Mesothelial cell of epicardium (in vitro differentiated cells): ENCODE measurements at regions not wholly inside any gene's neighbourhood (a gene's known extent, or its start where the extent isn't known, plus 50 kb on each side); places are given as distances from the start of the nearest gene placed in this dataset.

ENCODE experiments used
- DNase-seq, 2 experiments: peaks; one replicate each; pipeline ENCODE4 v3.0.0; 2021; ENCODE audit warnings: low spot score in 2 of 2; ENCODE audit not compliant: unreplicated experiment in 2 of 2
- H3K27ac Mint-ChIP-seq: 2 replicates; pipeline ENCODE4 v1.8.0; 2021; ENCODE audit warnings: mixed read lengths
- H3K27me3 Mint-ChIP-seq: 2 replicates; pipeline ENCODE4 v1.8.0; 2021; ENCODE audit warnings: low read depth, mixed read lengths
- H3K36me3 Mint-ChIP-seq: 2 replicates; pipeline ENCODE4 v1.8.0; 2021; ENCODE audit warnings: mixed read lengths
- H3K4me1 Mint-ChIP-seq: 2 replicates; pipeline ENCODE4 v1.8.0; 2021; ENCODE audit warnings: mixed read lengths
- H3K4me3 Mint-ChIP-seq: 2 replicates; pipeline ENCODE4 v1.8.0; 2021; ENCODE audit warnings: mild to moderate bottlenecking, moderate library complexity, mixed read lengths
- H3K9me3 Mint-ChIP-seq: 2 replicates; pipeline ENCODE4 v1.8.0; 2021; ENCODE audit warnings: mixed read lengths
- TF ChIP-seq, protein P1 (sequence below): fragments of 200-600 bp; sonication (generic); IDR thresholded peaks from one replicate; pipeline ENCODE4 v1.5.0; 2021; ENCODE audit warnings: antibody characterized with exemption; ENCODE audit not compliant: unreplicated experiment

DNA sequence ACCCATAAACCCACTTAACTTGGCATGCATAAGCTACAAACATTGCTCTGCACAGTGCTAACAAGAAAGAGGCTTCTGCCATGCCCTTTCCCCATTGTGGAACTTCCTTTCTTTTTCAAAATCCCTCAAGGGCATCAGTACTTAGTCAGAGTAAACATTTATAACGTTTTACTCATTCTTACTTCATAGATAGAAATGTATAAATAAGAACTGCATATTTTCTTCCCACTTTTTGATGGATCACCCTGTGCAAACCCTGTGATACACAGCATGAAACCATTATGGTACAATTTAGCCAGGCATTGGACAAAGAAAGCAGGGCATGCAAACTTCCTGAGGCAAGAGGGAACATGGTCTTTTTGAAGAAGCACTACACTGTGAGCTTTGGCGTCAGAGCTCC is 113.8 kb upstream of the FOXG1 start:
- H3K4me3 Mint-ChIP-seq, result no peak overlapping the region
- no peaks in the 10 kb centered on the region for H3K27me3 Mint-ChIP-seq
- H3K9me3 Mint-ChIP-seq, result no peaks in the 10 kb centered on the region
- TF ChIP-seq, protein P1, sequence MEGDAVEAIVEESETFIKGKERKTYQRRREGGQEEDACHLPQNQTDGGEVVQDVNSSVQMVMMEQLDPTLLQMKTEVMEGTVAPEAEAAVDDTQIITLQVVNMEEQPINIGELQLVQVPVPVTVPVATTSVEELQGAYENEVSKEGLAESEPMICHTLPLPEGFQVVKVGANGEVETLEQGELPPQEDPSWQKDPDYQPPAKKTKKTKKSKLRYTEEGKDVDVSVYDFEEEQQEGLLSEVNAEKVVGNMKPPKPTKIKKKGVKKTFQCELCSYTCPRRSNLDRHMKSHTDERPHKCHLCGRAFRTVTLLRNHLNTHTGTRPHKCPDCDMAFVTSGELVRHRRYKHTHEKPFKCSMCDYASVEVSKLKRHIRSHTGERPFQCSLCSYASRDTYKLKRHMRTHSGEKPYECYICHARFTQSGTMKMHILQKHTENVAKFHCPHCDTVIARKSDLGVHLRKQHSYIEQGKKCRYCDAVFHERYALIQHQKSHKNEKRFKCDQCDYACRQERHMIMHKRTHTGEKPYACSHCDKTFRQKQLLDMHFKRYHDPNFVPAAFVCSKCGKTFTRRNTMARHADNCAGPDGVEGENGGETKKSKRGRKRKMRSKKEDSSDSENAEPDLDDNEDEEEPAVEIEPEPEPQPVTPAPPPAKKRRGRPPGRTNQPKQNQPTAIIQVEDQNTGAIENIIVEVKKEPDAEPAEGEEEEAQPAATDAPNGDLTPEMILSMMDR, result no peak
- no peaks in the 10 kb centered on the region for H3K4me1 Mint-ChIP-seq
- DNase-seq, result no peak
- no peak overlapping the region for H3K27ac Mint-ChIP-seq
- H3K36me3 Mint-ChIP-seq, result no peaks in the 10 kb centered on the region

DNA sequence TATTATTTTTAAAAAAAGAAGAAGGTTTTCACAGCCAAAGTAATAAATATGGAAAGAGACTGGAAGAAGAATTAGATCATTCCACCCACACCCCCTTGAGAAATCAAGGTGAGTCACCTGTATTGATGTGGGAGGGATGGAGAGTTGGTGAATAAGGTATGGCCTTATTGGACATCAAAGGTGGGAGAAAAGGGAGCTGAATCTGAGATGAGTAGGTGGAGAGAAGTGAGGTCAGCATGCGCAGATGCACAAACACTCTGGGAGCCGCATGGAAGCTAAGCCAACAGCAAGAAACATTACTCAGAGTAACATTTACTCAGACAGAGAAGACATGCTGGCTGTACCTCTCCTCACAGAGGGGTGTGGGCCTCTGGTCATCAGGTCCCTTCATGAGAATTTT is 113.1 kb upstream of the FOXG1 start:
- Mint-ChIP-seq H3K27ac (no peak overlapping the region), H3K27me3 (no peaks in the 10 kb centered on the region), H3K36me3 (no peaks in the 10 kb centered on the region), H3K9me3 (no peaks in the 10 kb centered on the region), H3K4me3 (no peak overlapping the region), H3K4me1 (no peaks in the 10 kb centered on the region)
- no peak for DNase-seq
- TF ChIP-seq, protein P1, result no peak

DNA sequence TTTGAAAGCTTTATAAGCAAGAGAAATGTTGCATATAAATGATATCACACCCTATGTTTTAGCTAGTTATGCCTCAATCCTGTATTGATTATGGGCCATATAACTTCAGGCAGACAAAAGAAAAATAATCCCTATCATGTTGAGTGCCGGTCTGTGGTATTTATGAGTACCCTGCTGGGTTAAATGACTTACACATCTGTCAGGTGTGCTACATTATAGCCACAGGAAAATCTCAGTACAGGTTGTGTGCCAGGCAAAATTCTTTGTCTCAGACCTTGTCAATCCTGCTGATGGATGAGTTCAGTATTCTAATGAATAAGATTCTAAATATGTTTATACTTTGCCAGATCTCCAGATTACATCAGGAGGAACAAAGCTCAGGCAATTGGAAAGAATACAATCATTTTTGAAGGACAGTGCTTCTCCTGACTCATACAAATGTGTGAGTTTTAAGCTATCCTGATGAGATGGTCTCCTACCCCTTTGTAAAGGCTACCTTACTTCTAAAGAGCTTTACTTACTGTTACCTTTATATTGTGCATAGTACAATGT is 109.8 kb upstream of the FOXG1 start:
- H3K27ac Mint-ChIP-seq, result no peak overlapping the region
- no peaks in the 10 kb centered on the region for H3K36me3 Mint-ChIP-seq
- DNase-seq, result no peak
- H3K9me3 Mint-ChIP-seq, result no peaks in the 10 kb centered on the region
- TF ChIP-seq, protein P1, result no peak
- H3K27me3 Mint-ChIP-seq, result no peaks in the 10 kb centered on the region
- no peak overlapping the region for H3K4me3 Mint-ChIP-seq
- peaks cover 6% of the 10 kb centered on the region for H3K4me1 Mint-ChIP-seq

DNA sequence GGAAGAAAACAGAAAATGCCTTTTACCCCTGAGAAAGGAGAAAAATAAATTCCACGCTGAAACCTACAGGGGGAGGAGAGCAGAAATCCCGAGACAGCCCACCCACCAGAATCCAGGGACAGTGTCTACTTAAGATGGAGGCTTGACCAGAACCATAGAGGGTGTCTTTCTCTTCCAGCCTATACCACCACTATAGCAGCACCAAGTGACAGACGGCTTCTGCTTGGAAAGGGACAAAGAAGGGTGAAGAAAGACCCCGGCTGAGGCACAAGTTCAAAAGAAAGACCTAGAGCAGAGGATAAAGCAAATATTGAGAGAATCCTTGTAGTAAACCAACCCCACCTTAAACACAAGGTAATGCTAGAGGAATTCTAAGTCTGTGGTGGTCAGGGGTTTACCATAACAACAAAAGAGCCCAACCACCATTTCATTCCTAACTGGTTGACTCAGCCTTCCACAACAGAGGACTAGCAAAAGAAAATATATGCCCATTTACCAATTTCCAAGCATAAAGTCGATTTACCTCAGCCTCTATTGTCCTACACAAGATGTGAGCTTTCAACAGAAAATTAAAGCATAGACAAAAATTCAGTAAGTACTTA is 105.3 kb upstream of the FOXG1 start:
- TF ChIP-seq, protein P1, result no peak
- no peak for DNase-seq
- Mint-ChIP-seq H3K27me3 (no peaks in the 10 kb centered on the region), H3K4me3 (no peak overlapping the region), H3K9me3 (no peaks in the 10 kb centered on the region), H3K27ac (peak overlapping the region; percentile 25), H3K4me1 (peaks cover 6% of the 10 kb centered on the region), H3K36me3 (no peaks in the 10 kb centered on the region)

DNA sequence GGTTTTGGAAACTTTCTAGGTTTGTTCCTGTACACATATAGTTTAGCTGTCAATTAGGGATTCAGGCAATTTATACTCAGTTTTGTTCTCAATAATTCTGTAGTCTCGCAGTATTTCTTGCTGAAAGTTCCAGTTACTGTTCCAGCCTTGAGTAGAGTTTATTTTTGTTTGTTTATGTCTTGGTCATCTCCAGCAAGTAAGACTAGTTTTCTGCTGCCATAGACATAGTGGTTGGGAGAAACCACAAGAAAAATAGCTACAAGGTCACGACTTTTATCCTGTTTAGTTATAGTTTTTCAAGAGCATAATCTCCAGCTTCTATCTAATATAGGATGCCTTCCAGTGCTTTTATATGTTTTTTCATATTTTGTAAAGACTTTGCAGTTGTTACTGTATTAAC is 99.6 kb upstream of the FOXG1 start:
- no peak overlapping the region for H3K4me3 Mint-ChIP-seq
- H3K27me3 Mint-ChIP-seq, result no peaks in the 10 kb centered on the region
- no peak overlapping the region for H3K27ac Mint-ChIP-seq
- H3K4me1 Mint-ChIP-seq, result peaks cover 5% of the 10 kb centered on the region
- no peaks in the 10 kb centered on the region for H3K9me3 Mint-ChIP-seq
- TF ChIP-seq, protein P1, result no peak
- no peak for DNase-seq
- H3K36me3 Mint-ChIP-seq, result no peaks in the 10 kb centered on the region
